ENCODE measurements at regions not wholly inside any gene's neighbourhood (a gene's known extent, or its start where the extent isn't known, plus 50 kb on each side); places are given as distances from the start of the nearest gene placed in this dataset.
"Not testable (repeated sequence)": the region's sequence is repeated elsewhere in the genome, so short reads cannot be mapped to it uniquely, and the experiment has no call there.

- no peak for DNase-seq
Measured at GRCh38 chr5:25005431-25005830, 360.7 kb upstream of the CDH10 start.

GRCh38 chr5:25002371-25002770, 357.6 kb upstream of the CDH10 start:
- no peak for DNase-seq

GRCh38 chr5:24999732-25000131, 355.0 kb upstream of the CDH10 start:
- no peak for DNase-seq

GRCh38 chr5:24998641-24999040, 353.9 kb upstream of the CDH10 start:
- no peak for DNase-seq

- no peak for DNase-seq
Measured at GRCh38 chr5:24986326-24986725, 341.5 kb upstream of the CDH10 start.

- not testable (repeated sequence) for DNase-seq
Measured at GRCh38 chr5:24978552-24978951, 333.8 kb upstream of the CDH10 start.

GRCh38 chr5:24963611-24964010, 318.8 kb upstream of the CDH10 start:
- no peak for DNase-seq

- no peak for DNase-seq
Measured at GRCh38 chr5:24923400-24923799, 278.6 kb upstream of the CDH10 start.

GRCh38 chr5:24918676-24919075, 273.9 kb upstream of the CDH10 start:
- no peak for DNase-seq

- DNase-seq, result no peak
Measured at GRCh38 chr5:24916863-24917262, 272.1 kb upstream of the CDH10 start.

GRCh38 chr5:24909210-24909609, 264.4 kb upstream of the CDH10 start:
- no peak for DNase-seq

- DNase-seq, result no peak
Measured at GRCh38 chr5:24906689-24907088, 261.9 kb upstream of the CDH10 start.

GRCh38 chr5:24904981-24905517, 260.3 kb upstream of the CDH10 start:
- DNase-seq, result no peak

- no peak for DNase-seq
Measured at GRCh38 chr5:24899180-24899579, 254.4 kb upstream of the CDH10 start.

GRCh38 chr5:24864244-24864643, 219.5 kb upstream of the CDH10 start:
- no peak for DNase-seq

- no peak for DNase-seq
Measured at GRCh38 chr5:24862117-24862516, 217.3 kb upstream of the CDH10 start.

GRCh38 chr5:24855485-24855884, 210.7 kb upstream of the CDH10 start:
- no peak for DNase-seq

- DNase-seq, result no peak
Measured at GRCh38 chr5:24854850-24855249, 210.1 kb upstream of the CDH10 start.

- DNase-seq, result no peak
Measured at GRCh38 chr5:24854350-24854749, 209.6 kb upstream of the CDH10 start.

GRCh38 chr5:24850926-24851486, 206.2 kb upstream of the CDH10 start:
- no peak for DNase-seq

GRCh38 chr5:24849210-24849609, 204.4 kb upstream of the CDH10 start:
- DNase-seq, result no peak

GRCh38 chr5:24831989-24832388, 187.2 kb upstream of the CDH10 start:
- no peak for DNase-seq

- DNase-seq, result no peak
Measured at GRCh38 chr5:24823625-24824024, 178.8 kb upstream of the CDH10 start.

- DNase-seq, result no peak
Measured at GRCh38 chr5:24819841-24820240, 175.1 kb upstream of the CDH10 start.

GRCh38 chr5:24817966-24818365, 173.2 kb upstream of the CDH10 start:
- DNase-seq, result no peak

Data from SHP77 treated with DMSO at 0.1 percent for 48 hours (cell line).